HG03565 (cell line): ENCODE measurements at regions not wholly inside any gene's neighbourhood (a gene's known extent, or its start where the extent isn't known, plus 50 kb on each side); places are given as distances from the start of the nearest gene placed in this dataset.

Source experiments
- ATAC-seq: cut with Tn5 transposase; IDR thresholded peaks from one replicate; pipeline ENCODE4 v1.9.1; 2021; ENCODE audit warnings: mild to moderate bottlenecking, moderate library complexity; ENCODE audit not compliant: unreplicated experiment

DNA sequence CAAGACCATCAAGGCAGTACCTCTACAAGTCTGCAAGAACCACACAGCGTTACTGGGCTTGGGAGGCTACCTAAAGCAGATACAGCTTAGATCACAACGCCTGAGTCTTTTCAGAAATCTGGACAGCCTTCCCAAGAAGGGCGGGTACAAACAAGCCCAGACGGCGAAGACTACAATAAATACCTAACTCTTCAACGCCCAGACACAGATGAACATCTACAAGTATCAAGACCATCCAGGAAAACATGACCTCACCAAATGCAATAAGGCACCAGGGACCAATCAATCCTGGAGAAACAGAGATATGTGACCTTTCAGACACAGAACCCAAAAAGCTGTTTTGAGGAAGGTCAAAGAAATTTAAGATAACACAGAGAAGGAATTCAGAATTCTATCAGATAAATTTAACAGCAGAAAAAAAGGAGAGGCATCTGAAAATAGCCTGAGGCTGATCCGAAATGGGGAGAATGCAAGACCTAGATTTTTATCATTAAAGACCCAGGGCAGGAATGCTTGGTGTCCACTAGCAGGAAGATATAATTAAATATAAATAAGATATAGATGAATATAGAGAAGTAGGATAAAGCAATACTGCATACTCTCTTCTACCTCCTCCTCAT, 131.7 kb upstream of the COL21A1 start:
- no peak for ATAC-seq

DNA sequence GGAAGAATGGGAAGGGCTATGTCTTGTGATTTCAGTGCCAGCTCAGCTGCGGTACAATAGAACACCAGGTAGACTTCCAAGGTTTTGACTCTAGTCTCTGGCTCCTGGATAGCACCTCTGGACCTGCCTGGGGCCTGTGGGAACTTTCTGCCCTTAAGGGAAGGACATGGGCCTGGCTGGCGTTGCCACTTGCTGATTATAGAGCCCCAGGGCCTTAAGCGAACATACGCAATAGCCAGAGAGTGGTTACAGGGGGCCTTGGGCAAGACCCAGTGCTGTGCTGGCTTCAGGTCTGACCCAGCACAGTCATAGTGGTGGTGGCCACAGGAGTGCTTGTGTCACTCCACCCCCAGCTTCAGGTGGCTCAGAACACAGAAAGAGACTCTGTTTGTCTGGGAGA, 131.1 kb upstream of the COL21A1 start:
- no peak for ATAC-seq

DNA sequence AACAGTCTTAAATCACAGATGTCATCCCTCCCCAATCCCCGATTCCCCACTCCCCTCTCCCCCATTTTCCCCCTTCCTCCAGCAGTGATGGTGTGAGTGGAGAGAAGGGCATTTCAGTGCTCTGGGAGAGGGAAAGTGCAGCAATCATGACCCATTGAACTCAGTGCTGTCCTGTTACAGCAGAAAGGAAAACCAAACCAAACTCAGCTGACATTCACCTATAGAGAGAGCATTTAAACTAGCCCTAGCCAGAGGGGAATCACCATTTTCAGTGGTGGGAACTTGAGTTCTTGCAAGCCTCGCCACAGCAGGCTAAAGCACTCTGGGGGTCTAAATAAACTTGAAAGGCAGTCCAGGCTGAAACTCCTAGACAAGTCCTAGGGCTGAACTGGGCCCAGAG, 129.9 kb upstream of the COL21A1 start:
- no peak for ATAC-seq

DNA sequence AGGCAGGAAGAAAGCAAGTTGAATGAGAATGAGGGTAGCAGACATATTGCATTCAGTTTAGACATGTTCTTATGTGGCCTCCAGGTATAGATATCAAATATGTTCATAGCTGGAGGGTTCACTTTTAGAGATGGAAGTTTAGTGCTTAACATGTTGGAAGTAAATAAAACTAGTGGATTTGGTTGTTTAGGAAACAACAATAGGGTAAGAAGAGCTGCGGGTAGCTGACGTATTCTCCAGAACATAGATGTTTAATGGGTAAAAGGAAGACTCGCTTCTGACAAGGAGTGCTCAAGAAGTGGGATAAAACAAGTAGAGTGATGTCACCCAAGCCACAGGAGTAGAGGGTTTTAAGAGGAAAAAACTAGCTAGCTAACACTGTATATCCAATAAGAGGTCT, 128.4 kb upstream of the COL21A1 start:
- no peak for ATAC-seq

DNA sequence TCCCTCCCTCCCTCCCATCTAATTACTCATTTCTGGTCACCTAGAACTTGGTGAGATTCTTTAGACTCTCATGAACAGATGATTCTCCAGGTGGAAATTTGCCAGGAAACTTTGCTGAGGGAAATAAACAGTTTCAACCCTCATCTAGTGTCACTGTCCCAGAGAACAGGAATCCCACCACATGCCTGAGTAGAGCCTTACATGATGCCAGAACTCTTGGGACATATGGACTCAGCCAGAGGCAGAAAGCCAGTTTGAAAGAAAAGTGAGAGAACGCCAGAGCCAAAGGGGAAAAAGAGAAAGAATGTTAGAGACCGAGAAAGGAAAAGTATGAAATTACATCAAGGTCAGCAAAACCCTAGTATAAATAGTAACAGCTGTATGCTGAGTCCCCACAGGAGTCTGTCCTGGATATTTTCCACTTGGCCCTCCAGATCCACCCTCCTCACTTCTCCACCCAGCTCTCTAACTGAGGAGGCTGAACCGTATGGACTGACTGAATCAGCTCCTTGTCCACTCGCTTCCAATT, 127.5 kb upstream of the COL21A1 start:
- ATAC-seq = no peak

DNA sequence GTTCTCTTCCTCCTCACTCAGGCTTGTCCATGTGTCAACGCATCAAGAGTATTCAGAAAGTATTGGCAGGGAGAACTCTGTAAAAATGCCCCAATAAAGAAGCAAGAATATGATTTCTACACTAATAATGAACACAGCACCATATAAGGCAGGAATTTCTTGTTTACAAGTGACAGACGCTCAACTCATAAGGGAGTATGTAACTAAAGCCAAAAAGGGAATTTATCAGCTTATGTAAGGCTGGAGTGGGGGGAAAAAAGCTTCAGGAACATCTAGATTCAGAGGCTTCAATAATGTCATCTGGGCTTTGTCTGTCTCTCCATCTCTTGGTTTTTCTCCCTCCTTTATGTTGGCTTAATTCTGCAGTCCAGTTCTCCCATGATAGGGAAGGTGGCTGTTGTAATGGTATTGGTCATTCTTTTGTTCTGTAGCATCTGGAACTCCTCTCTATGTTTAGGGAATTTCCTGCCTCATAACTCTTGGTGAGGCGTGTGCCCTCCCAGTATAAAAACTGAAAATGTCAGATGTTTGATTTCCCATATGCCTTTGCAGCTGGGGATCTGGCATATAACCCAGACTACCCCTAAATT, 125.1 kb upstream of the COL21A1 start:
- no peak for ATAC-seq

DNA sequence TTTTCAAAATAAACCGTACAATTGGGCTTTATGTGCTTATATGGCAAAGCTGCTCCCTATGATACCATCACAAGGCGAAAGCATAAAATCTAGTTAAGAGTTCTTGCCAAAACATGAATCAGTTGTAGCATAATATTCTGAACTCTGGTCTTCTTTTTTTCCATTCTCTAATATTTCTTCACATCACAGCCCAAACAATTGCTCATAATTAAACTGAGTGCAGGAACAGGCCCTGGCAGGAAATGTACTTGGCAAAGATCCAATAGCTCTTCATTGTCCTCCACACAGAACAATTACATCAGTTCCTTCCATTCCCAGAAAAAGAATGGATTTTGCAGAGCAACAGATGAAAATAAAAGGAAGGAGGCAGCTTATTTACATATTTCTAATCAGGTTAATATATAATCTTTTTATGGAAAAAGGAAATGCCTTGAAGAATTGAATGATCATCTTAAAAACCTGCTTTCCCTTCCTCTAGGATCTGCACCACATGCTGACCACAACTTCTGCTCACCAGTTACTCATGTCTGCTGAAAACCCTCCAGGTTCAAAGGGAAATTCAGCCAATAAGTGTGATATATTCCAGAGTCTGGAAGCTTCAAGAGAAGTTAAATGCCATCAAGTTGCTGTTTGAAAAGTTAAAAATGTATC, 123.3 kb upstream of the COL21A1 start:
- peak; percentile 92 for ATAC-seq

DNA sequence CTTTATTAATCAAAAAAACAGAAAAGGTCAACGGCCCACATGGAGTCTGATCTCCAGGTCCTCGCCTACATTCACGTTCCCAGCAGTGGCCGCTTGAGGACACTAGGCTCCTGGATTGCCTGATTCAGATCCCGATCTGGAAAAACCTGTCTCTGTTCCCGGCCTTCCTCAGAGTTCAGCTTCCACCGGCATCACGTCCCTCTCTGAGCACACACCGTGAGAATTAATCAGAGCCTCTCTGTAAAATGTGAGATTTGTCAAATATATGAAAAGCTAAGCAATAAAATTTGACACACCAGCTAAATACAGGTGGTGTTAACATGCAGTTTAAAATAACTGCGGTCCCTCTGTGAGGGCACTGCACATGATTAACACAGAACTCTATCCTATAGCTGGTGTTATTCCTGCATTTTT, 122.8 kb upstream of the COL21A1 start:
- no peak for ATAC-seq

DNA sequence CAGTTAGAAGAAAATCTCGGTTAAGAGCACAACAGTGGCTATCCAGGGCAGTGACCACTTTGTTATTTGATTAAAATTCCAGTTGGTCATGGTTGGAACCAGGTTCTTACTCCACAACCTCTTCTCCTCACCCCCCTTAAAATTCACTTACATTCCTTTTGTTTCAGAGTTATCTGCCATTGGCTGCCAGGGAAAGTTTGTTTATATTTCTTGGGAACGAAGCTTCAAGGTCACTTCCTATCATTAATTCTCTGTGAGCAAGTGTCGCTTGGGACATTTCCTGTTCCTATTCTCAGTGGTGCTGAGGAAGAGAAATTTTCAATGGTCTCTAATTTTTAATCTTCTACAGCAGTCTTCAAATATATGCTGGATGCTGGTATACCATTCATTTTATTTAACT, 121.1 kb upstream of the COL21A1 start:
- ATAC-seq = no peak

DNA sequence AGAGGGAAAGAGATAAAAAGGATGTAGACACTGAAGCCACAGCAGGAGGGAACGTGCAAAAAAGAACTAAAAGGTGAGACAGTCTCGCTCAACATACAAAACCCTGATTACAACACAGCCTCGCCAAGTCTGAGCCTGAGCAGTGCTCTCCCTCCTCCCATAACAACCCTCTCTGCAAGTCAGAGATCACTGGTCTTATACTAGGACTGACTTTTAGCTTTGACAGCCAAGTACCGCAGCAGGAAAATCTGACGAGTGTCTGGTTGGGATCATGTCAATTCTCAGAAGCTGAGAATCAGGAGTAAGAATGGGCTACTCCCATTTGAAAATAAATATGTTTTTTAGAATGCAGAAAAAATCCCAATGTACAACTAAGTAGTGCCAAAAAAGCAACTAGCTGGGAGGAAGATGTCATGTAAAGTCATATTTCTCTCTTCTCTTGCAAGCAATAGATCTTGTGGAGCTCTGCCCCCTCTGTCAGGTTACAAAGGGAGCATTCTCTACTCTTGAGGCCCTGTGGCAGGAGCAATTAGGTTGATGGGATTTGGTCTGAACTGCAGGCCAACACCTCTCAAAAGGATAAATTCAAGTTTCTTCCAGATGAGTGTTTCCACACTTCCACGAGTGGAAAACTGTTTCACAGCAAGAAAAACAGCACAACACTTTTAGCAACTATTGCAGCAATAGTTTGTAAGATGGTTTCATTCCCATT, 118.9 kb upstream of the COL21A1 start:
- no peak for ATAC-seq

DNA sequence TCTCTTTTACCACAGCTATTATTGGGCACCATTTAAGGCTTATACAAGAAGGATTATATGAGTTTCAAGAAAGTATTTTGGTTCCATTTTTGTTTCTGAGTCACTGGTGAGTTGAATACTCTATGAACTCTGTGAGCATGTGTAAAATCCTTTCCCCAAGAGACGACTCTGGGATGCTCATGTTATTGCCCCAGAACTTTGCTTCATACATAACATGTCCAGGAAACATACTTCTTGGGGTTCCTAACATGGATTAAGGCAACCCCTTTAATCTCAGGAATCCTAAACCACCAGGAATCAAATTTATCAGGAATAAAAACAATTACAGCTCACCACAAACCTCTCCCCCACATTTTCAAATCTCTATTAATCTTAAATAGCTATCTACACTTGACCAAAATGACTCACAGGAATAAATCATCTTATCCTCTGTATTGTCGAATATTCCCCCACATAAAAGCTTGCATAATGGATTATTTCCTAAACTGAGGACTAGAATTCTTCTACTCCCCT, 117.5 kb upstream of the COL21A1 start:
- ATAC-seq = peak; percentile 39

DNA sequence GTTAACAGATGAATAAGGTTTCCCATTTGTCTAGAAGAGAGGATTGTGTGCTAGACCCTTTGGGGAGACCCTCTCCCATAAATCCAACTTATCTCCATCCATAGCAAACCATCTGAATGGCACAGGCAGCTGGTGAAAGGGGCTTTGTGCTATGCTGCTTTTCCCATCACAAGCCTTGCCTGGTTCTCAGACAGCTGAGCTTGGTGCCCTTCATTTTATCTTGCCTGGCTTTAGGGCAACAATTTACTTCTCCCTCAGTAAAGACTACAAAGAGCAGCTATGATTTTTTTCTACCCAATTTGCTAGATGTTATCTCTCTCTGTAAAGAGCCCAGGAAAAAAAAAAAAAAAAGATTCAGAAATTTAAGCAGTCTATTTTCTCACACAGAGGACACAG, 117.0 kb upstream of the COL21A1 start:
- no peak for ATAC-seq

DNA sequence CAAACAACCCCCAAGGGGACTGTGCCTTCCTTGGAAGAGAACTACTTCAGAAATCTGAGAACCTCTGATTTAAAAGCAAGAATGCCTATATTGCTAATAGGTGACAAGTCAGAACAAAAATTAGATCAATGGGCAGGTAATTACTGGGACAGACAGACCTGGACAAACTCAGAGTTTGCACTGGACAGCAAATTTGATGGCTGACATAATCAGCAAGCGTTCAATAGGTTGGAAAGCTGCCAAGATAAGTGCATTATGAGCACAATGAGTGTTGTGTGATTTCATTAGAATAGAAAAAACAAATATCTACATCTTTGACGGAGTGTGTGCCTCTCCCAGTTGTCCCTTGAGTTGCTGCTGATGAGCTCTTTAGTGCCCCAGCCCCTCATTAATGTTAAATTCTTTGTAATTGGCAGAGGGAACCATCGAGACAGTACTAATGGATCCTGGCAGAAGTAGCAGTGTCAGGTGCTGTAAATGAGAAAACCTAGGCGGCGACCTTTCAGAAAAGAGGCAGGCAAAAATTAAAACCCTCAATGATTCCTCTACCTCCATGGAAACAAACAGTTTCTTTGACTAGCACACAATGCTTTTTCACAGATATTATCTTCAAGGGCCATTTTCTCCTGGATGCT, 116.5 kb upstream of the COL21A1 start:
- no peak for ATAC-seq

DNA sequence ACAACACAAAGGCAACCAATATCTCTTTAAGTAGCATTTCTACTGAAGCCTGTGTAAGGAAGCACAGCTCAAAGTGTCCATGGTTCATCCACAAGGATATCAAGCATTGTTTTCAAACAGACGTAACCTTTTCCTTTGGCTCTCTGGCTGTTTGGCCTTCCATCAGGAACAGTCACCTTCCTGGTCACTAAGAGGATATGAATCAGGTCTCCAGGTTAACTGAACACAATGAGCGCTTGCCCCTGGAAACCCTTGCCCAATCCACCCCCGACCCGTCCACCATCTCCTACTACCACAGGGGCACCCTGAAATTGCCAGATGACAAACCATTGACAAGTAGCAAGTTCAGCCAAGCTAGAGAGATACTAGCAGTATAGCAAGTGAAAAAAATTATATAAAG, 114.4 kb upstream of the COL21A1 start:
- ATAC-seq = no peak

DNA sequence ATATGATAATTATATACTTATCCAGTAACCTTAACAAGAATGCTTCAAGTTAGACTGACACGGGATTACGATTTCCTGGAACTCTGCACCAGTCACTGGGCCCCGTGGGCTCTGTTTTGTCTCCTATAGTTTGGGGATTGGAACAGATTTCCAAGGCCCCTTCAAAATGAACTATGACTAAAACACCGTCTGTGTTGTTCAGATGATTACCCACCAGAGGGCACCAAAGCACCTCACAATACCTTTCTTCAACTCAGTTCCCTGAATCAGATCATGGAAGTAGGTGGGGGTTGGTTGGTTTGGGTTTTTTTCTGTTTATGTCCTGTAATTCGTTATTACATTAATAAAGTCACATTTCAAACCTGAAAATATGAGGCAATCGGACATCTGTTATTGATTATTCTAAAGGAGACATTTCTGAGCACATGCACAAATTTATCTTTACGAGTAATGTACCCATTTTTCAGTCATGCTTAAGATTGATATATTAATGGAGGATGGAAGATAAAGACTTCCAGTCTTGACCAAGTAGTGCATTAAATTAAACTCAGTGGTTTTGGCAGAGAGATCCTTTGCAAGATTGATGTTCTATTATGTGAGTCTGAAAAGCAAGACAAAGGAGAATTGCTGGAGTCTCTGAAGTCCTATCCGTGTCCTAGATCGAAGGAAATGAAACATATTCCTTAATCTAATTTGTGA, 112.0 kb upstream of the COL21A1 start:
- peak; percentile 86 for ATAC-seq

DNA sequence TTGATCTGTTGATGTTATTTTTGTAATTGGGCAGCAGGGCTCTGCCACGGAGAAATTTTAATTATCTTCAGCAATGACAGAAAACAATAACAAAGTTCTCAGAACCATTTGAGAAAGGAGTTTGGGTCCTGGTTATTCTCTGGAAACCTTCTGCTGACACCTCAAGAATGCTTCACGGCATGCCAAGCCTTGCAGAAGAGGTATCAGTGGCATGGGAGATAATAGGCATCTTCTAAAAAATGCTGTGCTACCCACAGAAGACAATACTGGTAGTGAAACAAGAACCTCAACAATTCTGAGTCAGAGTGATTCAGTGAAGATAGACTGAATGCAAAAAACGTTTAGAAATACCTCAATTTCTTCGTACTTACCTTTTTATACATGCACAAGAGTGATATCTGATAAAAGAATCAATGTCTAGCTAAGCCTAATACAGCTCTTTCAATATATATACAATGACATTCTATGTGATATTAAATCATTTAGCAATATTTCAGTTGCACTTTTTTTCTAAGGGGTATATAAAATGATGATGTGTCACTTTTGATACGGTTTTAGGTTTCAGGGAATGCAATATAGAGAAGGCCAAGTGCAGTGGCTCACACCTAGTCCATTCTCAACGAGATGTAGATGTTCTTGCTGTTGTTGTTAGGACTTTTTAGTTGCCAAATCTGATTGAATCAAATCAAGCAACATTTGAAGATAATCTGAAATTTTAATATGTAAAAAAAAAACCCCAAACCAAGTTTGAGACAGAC, 110.4 kb upstream of the COL21A1 start:
- ATAC-seq = peak; percentile 50

DNA sequence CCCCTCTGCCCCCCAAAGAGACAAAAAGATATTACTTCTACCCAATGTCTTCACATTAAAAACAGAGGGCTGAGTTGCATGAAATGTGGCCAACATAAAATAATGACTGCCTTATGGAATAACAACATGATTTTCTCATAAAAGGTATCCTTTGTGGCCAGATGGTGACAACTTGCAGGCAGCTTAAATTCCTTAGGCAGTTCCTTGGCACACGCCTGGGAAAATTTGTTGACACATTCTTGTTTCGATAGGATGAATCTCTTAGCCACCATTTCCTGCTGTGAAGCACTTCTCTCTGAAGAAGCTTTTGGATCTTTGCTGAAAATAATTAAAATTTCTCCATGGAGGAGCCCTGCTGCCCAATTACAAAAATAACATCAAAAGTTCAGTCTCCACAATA, 109.0 kb upstream of the COL21A1 start:
- no peak for ATAC-seq

DNA sequence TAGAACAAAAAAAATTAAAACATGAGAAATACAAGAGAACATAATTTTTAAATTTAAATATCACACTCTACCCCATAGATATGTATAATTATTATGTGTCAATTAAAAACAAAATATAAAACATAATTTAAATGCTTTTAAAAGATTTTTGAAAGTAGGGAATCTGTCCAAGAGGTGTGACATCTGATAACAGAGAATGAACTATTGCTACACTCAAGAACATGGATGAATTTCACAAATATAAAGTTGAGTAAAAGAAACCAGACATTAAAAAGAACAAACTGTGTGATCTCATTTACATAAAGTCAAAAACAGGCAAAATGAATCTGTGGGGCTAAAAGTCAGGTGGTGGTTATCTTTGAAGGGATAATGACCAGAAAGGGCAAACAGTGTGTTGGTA, 106.5 kb upstream of the COL21A1 start:
- ATAC-seq = no peak

DNA sequence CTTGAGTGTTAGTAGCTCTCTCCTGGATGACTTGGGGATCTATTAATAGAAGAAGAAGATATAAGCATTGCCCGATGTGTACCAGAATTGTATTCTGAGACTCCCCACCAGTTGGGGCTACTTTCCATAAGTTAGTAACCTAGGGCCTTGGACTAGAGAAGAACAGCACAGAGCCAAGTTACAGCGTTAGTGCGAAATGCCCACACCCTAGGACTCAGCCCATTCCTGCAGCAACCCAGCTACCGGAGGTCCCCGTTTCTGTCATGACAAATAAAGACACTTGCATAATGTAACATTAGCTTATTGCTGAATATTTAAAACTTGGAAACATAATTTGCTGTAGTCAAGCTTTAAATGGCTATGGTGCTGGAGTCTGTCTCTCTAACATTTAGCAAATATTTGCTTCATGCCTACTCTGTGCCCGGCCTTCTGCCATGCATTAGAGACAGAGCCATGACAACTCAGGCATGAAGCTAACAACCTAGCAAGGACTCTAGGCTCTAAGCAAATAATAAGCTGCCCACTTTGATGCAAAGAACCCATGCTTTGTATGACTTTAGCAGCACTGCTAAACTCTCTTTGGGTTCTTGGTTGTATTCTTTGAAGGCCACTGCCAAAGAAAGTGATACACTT, 103.4 kb upstream of the COL21A1 start:
- no peak for ATAC-seq
